Astrocyte (in vitro differentiated cells and primary cell): ENCODE measurements at regions not wholly inside any gene's neighbourhood (a gene's known extent, or its start where the extent isn't known, plus 50 kb on each side); places are given as distances from the start of the nearest gene placed in this dataset.

Source experiments
- EZH2 ChIP-seq: IDR thresholded peaks from 2 replicates; pipeline ENCODE4 v1.6.1; 2012; ENCODE audit warnings: mild to moderate bottlenecking, low read length, inconsistent platforms; ENCODE audit not compliant: insufficient read depth
- TF ChIP-seq, protein P1 (sequence below): IDR thresholded peaks from 2 replicates; pipeline ENCODE4 v1.5.1; 2011; ENCODE audit warnings: low read depth, mild to moderate bottlenecking, inconsistent platforms, low read length, moderate library complexity; ENCODE audit not compliant: insufficient read depth

DNA sequence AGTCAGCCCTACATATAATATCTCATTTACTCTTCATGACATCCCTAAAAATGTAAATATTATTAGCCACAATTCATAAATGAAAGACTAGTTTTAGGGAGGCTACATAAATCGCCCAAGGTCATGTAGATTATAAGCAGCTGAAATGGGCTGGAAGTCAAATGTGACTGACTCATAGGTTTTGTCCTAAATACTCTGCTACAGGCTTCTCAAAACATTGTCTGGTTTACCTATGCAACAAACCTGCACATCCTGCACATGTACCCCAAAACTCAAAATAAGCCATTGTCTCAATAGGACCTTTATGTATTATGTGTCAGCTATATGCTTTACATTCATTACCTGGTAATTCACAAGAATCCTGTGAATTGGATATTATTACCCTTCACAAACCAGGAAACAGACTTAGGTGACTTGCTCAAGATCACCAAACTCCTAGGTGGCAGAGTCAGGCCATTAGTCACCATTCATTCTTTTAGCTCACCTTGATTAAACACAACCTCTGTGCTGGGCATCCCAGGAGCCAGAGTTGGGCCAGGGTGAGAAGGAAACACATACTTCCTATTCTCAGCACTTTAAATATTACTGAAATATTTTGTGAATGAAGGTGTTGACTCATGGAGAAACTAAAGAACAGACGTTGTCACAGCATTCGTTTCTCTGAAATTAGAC is 69.4 kb upstream of the CPO start:
- TF ChIP-seq EZH2: no peak
- TF ChIP-seq, protein P1, sequence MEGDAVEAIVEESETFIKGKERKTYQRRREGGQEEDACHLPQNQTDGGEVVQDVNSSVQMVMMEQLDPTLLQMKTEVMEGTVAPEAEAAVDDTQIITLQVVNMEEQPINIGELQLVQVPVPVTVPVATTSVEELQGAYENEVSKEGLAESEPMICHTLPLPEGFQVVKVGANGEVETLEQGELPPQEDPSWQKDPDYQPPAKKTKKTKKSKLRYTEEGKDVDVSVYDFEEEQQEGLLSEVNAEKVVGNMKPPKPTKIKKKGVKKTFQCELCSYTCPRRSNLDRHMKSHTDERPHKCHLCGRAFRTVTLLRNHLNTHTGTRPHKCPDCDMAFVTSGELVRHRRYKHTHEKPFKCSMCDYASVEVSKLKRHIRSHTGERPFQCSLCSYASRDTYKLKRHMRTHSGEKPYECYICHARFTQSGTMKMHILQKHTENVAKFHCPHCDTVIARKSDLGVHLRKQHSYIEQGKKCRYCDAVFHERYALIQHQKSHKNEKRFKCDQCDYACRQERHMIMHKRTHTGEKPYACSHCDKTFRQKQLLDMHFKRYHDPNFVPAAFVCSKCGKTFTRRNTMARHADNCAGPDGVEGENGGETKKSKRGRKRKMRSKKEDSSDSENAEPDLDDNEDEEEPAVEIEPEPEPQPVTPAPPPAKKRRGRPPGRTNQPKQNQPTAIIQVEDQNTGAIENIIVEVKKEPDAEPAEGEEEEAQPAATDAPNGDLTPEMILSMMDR: no peak
